Activated naive CD4-positive, alpha-beta T cell treated with anti-CD3 and anti-CD28 coated beads, Interleukin-2, amount 50 U/mL, for 72 hours (primary cell): ENCODE measurements at regions not wholly inside any gene's neighbourhood (a gene's known extent, or its start where the extent isn't known, plus 50 kb on each side); places are given as distances from the start of the nearest gene placed in this dataset.
"Not testable (repeated sequence)": the region's sequence is repeated elsewhere in the genome, so short reads cannot be mapped to it uniquely, and the experiment has no call there.

Experiments used
- ATAC-seq, 2 donors: fragments of 150-1000 bp; cut with Tn5 transposase; 2 replicates each; pipeline ENCODE4 v1.10.0; 2021; ENCODE audit warnings: mild to moderate bottlenecking in 2 of 2, moderate library complexity in 2 of 2
- DNase-seq, 2 donors: peaks; one replicate each; pipeline ENCODE4 v3.0.0; 2021 to 2022; ENCODE audit warnings: low spot score in 2 of 2
- H3K27ac Mint-ChIP-seq, 2 donors: one replicate each; pipeline ENCODE4 v1.8.0; 2022; ENCODE audit warnings: mild to moderate bottlenecking in 2 of 2, mixed read lengths in 2 of 2
- H3K36me3 Mint-ChIP-seq, 2 donors: one replicate each; pipeline ENCODE4 v1.8.0; 2022; ENCODE audit warnings: mixed read lengths in 2 of 2
- H3K9me3 Mint-ChIP-seq, 2 donors: one replicate each; pipeline ENCODE4 v1.8.0; 2022; ENCODE audit warnings: mixed read lengths in 2 of 2

DNA sequence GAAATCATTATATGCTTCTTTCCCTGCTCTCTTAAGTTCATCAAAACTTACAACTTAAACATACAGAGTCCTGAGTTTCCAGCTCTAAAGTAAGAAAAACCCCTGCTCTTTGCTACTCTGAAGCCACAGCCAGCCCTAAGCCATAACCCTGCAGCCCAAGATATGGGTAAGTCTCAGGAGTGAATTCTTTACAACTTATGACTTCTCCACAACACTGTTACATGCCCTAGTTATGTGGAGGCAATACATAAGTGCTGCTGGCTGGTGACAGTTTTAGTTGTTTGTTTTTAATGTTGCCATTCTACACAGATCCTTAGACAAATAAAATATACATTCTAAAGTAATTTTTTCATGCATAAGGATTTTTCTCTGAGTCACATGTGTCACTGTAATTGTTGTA is 100.2 kb downstream of the FBXO8 start:
- Mint-ChIP-seq H3K27ac (no peak overlapping the region), H3K36me3 (no peaks in the 10 kb centered on the region), H3K9me3 (no peaks in the 10 kb centered on the region)
- no peak for DNase-seq
- ATAC-seq = no peak

DNA sequence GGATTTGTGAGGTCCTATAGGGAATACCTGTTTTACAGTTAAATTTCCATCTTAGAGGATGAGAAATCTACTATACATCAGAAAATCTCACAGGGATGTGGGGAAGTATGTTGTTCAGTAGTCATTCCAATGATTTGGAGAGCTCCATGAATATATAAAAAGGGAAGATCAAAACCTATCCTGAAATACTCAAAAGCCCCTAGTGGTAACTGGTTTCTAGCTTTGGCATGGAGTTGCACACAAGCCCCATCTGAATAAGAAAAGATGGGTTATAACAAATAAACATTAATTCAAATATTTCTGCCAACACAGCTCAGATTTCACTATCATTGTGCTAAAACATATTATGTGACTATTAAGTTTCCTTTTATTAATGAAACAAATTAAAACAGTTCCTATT is 101.6 kb downstream of the FBXO8 start:
- Mint-ChIP-seq H3K36me3 (no peaks in the 10 kb centered on the region), H3K27ac (no peak overlapping the region), H3K9me3 (no peaks in the 10 kb centered on the region)
- ATAC-seq = no peak
- DNase-seq = no peak

DNA sequence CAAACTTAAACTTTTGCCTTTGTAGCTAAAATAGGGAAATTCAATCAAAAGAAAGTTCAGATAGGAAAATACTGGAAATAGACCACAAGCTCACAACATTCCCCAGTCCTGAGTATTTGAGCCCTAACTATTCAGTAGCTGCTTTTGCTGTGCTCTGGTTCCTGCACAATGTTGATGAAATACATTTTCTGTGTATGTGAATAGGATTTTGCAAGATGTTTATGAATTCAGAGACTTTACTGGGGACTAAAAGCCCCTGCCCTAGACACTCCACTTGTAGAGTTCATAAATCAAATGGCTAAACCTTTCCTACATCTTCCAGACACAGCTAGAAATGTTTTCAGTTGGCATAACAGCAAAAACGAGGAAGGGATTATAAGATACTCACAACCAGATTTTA is 105.9 kb downstream of the FBXO8 start:
- H3K36me3 Mint-ChIP-seq = no peaks in the 10 kb centered on the region
- DNase-seq (no peak), ATAC-seq (no peak)
- H3K27ac Mint-ChIP-seq = no peak overlapping the region
- peaks cover 0 to 4% of the 10 kb centered on the region in 2 donors for H3K9me3 Mint-ChIP-seq

DNA sequence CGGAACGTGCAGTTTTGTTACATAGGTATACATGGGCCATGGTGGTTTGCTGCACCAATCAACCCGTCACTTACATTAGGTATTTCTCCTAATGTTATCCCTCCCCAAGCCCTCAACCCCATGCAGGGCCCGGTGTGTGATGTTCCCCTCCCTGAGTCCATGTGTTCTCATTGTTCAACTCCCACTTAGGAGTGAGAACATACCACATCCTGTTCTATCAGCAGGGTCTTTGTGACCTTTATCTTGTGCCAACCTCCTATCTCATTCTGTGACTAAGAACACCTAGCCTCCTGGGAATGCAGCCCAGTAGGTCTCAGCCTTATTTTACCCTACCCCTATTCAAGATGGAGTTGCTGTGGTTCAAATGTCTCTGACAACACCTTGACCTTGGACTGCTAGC is 107.6 kb downstream of the FBXO8 start:
- H3K9me3 Mint-ChIP-seq, DNase-seq, ATAC-seq: not testable (repeated sequence)

DNA sequence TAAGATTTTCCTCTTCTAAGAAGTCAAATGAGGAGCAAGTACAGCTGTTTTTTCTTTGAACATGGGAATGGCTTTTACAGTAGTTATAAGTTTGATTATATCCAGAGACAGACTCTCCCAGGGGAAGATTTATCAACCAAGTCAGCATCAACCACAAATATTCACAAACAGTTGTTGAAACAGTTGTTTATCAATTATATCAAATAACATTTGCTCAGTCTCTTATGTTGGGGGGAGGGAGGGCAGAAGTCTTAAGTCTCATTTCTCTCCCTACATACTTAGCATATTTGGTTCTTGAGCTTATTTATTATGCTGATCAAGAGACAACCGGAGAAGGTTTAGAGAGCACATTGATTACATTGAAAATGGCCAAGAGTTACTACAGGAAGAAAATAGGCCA is 110.1 kb downstream of the FBXO8 start:
- DNase-seq (no peak), ATAC-seq (no peak)
- Mint-ChIP-seq H3K27ac (no peak overlapping the region), H3K36me3 (no peaks in the 10 kb centered on the region), H3K9me3 (peaks cover 0 to 4% of the 10 kb centered on the region in 2 donors)

More for the DNA sequence above, 107.6 kb downstream of the FBXO8 start:
- not testable (repeated sequence) for H3K36me3 Mint-ChIP-seq, H3K27ac Mint-ChIP-seq

DNA sequence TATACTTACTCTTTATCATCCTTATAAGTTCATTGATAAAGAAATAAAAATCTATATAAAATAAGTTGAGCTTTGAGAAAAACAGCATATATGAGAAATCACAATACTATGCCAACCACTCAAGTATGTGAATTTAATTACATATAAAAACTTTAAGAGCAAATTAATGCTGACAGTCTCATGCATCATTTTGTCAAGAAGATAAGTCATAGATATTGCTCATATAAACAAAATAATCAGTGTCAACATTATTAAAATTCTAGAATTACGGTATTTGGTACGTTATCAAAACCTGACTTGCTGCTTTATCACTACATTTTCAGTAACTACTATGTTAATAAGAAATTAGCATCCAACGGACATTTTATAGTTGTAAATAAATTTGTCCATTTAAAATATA is 111.2 kb downstream of the FBXO8 start:
- no peaks in the 10 kb centered on the region for H3K36me3 Mint-ChIP-seq
- DNase-seq (no peak), ATAC-seq (no peak)
- peaks cover 0 to 4% of the 10 kb centered on the region in 2 donors for H3K9me3 Mint-ChIP-seq
- H3K27ac Mint-ChIP-seq = no peak overlapping the region

DNA sequence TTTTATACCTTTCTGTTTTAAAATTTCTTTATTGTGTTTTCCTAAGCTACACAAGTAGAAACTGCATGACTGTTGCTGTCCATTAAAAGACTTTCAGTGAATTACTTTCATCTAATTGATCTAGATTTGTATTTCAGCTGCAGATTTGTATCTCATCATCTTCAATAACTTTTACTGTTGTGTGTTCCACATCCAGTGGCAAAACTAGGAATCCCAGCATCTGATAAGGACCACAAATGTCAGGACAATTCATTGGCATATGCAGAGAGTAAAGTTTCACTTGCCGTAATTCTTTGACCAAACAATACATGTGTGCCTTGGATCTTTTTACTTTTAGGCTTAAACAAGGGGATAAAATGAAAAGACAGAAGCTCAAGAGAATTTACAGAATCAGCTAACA is 112.6 kb downstream of the FBXO8 start:
- H3K9me3 Mint-ChIP-seq = no peaks in the 10 kb centered on the region
- H3K27ac Mint-ChIP-seq = no peak overlapping the region
- no peak for DNase-seq
- no peak for ATAC-seq
- H3K36me3 Mint-ChIP-seq = no peaks in the 10 kb centered on the region

DNA sequence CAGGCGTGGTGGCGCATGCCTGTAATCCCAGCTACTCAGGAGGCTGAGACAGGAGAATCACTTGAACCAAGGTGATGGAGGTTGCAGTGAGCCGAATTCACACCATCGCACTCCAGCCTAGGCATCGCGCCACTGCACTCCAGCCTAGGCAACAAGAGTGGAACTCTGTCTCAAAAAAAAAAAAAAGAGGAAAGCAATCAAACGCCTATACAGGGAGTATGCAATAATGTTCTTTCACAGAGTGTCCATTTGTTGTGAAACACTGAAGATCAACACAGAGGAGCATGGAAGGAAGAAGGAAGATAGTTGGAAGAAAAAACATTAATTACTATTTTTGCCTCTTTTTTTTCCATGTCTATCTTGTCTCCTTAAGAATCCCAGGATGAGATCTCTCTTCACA is 113.4 kb downstream of the FBXO8 start:
- H3K27ac Mint-ChIP-seq = no peak overlapping the region
- DNase-seq (no peak), ATAC-seq (no peak)
- H3K36me3 Mint-ChIP-seq = no peaks in the 10 kb centered on the region
- no peaks in the 10 kb centered on the region for H3K9me3 Mint-ChIP-seq

DNA sequence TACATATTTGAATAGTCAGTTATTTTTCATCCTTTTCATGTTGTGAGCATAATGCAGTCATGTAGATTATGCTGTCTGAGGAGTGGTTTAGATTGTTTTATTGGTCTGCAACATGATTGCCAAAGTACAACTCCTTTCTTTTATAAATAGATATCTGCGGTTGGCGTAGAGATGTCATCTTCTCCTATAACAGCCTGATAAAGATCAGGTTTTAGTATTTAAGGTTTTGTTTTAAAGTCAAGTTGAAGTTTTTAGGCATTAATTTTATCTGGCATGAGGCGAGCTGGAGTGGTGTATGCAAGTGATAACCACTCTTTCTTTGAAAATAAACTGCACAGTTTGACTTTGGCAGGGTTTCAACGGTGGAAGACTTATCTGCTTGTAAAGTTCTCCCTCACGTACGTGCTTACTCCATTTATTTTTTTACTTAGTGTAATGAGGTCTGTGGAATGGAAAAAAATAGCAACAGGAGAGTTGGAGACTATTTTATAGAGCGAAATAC is 126.3 kb downstream of the FBXO8 start:
- H3K27ac Mint-ChIP-seq = no peak overlapping the region
- no peaks in the 10 kb centered on the region for H3K36me3 Mint-ChIP-seq
- H3K9me3 Mint-ChIP-seq = no peaks in the 10 kb centered on the region
- ATAC-seq (no peak), DNase-seq (no peak)

DNA sequence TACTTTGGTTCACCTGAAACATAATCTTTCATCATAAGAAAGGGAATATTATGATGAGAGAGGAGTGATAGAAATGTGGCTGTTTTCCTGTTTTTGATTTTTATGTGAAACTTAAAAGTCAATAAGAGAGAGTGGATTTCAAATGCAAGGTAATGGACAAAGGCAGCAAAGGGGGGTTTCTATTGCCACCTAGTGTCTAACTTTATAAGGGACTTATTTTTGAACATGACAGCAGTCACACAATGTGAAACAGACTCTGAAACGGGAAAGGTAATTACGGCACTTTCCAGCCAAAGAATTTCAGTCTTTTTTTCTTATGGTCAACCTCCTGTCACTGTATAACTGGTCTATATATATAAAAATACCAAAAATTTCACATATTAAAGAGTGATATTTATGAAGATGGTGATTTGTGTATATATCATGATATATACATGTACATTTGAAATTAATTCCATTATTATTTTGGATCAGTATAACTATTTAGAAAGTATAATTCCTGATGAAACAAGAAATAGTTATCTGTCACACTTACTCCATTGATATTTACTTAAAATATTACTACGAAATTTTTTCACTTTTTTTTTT is 127.1 kb downstream of the FBXO8 start:
- no peaks in the 10 kb centered on the region for H3K36me3 Mint-ChIP-seq
- H3K9me3 Mint-ChIP-seq = no peaks in the 10 kb centered on the region
- ATAC-seq (peak in 1 of 2 donors; percentile 61), DNase-seq (no peak)
- H3K27ac Mint-ChIP-seq = no peak overlapping the region

DNA sequence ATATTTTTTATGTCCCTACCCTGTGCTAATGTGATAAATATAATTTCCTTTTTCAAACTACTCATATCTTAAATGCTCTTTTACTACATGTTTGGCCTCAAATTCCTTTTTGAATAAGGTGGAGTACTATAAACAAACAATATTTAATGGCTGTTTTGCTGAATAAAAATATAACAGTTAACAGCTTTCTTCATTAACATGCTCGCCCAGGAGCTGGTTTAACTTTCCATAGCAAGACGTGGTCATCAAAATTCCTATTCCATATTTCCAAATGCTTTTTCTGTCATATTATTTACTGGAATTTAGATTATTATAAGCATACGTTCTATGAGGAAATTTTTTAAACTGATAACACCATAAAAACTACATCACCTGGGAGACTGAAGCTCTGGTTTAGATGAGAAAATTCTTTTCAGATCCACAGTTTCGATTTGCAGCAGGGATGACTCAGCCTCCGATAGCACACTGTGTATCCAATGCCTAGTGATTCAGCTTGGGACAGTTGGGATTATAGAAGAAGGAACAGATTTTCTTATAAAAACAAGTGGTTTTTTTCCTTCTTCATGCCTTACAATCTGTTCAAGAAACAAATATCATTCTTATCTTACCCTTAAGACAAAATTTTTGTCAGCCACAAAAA is 129.1 kb downstream of the FBXO8 start:
- no peaks in the 10 kb centered on the region for H3K36me3 Mint-ChIP-seq
- ATAC-seq = no peak
- H3K9me3 Mint-ChIP-seq = no peaks in the 10 kb centered on the region
- no peak overlapping the region for H3K27ac Mint-ChIP-seq
- DNase-seq = no peak

DNA sequence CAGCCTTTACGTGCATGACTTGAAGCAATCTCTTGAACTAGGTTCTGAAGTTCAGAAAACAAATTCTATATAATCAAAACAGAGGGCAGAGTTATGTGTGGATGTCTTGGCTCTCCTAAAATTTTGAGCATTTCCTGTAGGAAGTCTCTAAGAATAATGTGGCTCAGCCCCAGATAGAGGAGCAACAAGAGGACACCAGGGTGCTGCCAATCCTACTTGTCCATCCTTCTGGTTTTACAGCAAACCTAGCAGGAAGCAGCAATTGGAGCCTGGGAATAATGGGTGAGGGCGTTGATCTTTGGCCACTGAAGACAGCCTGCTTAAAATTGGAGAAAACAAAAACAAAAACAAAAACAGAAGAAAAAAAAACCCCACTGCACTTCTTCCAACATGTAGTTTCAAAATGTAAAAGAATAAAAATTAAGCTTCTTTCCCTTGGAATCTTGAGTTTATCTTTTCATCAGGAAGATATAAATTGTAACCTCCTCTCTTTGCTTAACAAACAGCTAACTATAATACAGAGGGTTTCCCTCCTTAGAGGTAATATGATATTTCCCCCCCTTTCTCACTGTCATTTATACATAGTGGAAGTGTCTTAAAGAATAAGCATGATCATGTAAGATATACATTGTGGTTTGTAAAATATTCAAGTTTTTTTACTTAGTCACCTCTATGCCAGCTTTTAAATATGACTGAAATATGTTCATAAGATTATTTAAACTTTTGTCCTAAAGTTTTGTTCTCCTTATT is 130.6 kb downstream of the FBXO8 start:
- Mint-ChIP-seq H3K27ac (no peak overlapping the region), H3K9me3 (no peaks in the 10 kb centered on the region), H3K36me3 (no peaks in the 10 kb centered on the region)
- DNase-seq (no peak), ATAC-seq (no peak)

DNA sequence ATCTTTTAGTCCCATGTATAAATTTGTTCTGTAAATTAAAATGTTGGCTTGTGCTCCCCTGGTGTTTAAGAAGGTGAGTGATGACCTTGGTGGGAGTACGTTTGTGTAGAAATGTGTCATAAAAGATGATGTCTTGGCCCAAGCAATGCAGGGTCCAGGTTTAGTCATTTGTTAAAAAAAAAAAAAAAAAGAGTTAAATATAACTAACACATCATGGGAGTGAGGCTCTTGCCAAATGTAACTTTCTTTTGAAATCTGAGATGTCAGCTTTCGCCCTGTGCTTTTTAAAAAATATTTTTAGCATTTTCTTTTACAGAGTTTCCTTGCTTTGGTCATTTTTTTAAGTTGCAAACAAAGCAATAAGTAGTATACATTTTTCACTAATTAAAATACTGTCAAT is 135.6 kb downstream of the FBXO8 start:
- ATAC-seq = no peak
- H3K27ac Mint-ChIP-seq = no peak overlapping the region
- no peak for DNase-seq
- H3K9me3 Mint-ChIP-seq = no peaks in the 10 kb centered on the region
- no peaks in the 10 kb centered on the region for H3K36me3 Mint-ChIP-seq

DNA sequence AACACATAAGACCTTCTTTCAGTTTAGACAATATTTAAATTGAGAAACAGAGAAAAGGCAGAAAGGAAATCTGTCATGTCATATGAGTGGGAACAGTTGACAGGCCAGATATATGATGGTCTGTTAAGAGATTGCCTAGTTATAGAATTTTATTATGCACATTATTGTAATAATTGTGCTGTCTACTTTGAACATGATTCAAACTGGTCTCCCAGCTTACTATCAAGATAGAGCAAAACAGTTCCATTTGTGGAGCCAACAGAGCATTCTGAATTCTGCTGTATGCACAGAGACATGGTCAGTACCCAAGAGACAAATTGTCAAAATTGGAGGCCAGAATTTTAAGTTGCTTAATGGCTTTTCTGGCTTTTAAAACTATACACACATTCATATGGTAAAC is 139.4 kb downstream of the FBXO8 start:
- DNase-seq (no peak), ATAC-seq (no peak)
- no peaks in the 10 kb centered on the region for H3K9me3 Mint-ChIP-seq
- H3K36me3 Mint-ChIP-seq = no peaks in the 10 kb centered on the region
- H3K27ac Mint-ChIP-seq = no peak overlapping the region

DNA sequence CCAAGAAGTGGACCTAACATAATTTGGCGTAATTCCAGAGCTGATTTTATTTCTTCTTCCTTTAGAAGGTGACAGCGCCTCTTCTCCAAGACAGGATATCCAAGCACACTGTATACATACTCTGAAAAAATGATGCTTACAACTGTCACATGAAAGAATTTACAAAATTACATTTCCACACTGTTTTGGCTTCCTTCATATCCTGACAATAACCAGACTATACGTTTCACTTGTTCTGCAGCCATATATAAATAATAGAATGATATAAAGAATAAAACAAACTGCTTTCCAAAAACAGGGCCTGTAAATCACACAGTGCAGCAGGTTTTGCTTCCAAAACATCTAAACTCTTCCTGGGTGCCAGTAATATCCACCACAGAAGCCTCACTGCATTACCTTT is 141.6 kb downstream of the FBXO8 start:
- no peak overlapping the region for H3K27ac Mint-ChIP-seq
- H3K9me3 Mint-ChIP-seq = no peaks in the 10 kb centered on the region
- no peaks in the 10 kb centered on the region for H3K36me3 Mint-ChIP-seq
- ATAC-seq (no peak), DNase-seq (no peak)

DNA sequence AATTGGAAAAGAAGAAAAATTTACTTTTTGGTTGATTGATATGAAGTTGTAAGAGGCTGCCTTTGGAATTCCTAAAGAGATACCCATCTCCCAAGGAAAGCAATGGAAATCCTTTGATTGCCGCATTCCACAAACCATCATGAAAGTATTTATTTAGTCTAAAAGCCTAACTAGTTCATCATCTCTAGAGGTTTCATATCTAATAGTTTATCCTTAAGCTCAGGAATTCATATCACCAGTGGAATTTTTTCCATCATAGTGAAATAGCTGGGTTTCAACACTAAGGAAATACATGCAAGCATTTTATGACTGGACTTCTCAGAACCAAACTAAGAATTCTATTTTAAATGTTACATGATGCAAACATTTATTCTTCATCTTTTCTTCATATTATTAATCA is 144.9 kb downstream of the FBXO8 start:
- DNase-seq = no peak
- no peak for ATAC-seq
- no peak overlapping the region for H3K27ac Mint-ChIP-seq
- H3K36me3 Mint-ChIP-seq = no peaks in the 10 kb centered on the region
- H3K9me3 Mint-ChIP-seq = no peaks in the 10 kb centered on the region

DNA sequence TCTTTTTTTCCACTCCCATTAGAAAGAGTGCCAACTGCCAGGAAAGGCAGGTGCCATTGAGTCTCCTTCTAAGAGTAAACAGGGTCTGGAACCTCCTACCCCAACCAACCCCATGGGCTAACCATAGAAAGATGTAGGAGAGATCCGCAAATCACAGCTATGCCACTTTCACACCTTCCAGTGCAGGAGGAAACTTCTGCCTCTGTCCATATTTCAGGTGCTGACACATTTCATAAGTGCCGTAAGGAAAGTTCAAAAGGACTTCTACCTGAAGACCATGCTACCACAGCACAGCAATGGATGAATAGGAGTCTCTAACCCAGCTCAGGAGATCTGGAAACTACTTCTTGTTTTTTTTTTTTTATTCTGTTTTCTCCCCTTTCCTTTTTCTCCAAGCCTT is 145.8 kb downstream of the FBXO8 start:
- H3K27ac Mint-ChIP-seq = no peak overlapping the region
- DNase-seq (no peak), ATAC-seq (no peak)
- H3K9me3 Mint-ChIP-seq = no peaks in the 10 kb centered on the region
- no peaks in the 10 kb centered on the region for H3K36me3 Mint-ChIP-seq

DNA sequence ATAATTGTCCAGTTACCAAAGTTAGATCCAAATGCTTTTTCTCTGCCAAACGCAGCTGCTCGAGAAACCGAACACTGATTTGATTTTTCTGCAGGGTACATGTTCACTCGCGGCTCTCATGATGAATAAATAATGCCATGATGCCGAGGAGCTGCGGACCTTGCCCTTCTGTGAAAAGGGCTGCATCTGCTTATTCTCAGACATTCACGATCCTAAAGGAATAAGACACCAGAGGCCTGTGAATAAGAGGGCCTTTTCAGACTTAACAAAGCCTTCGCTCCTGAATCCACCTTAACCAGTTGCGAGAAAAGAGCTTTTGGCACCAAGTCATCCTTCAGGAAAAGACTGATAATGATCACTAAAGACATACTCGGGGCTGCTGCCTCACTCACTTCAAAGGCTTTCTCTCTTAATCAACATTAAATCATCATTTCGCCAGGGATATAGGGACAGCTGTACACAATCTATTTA is 147.5 kb downstream of the FBXO8 start:
- H3K27ac Mint-ChIP-seq = no peak overlapping the region
- ATAC-seq = no peak
- H3K36me3 Mint-ChIP-seq = no peaks in the 10 kb centered on the region
- no peaks in the 10 kb centered on the region for H3K9me3 Mint-ChIP-seq
- DNase-seq = no peak
